T-helper 2 cell (primary cell): ENCODE measurements at regions not wholly inside any gene's neighbourhood (a gene's known extent, or its start where the extent isn't known, plus 50 kb on each side); places are given as distances from the start of the nearest gene placed in this dataset.

Experiments used
- DNase-seq, 5 experiments: peaks; one replicate each; pipeline versions ENCODE4 v3.0.0 to v3.0.0-alpha.2; 2012 to 2022

GRCh38 chr2:176544991-176545956 is 276.0 kb downstream of the MTX2 start:
- no peak for DNase-seq

- DNase-seq = no peak
Measured at GRCh38 chr2:176546550-176546949, 277.3 kb downstream of the MTX2 start.

- no peak for DNase-seq
Measured at GRCh38 chr2:176552501-176553135, 283.4 kb downstream of the MTX2 start.

- DNase-seq = peak in 2 of 5 experiments; percentile 4 to 32
Measured at GRCh38 chr2:176553685-176554100, 284.5 kb downstream of the MTX2 start.

- DNase-seq = peak in 3 of 5 experiments; percentile 6 to 51 (median 34)
Measured at GRCh38 chr2:176554101-176555048, 285.1 kb downstream of the MTX2 start.

GRCh38 chr2:176555112-176555511 is 285.9 kb downstream of the MTX2 start:
- DNase-seq = no peak

- DNase-seq = no peak
Measured at GRCh38 chr2:176555781-176556180, 286.5 kb downstream of the MTX2 start.

- no peak for DNase-seq
Measured at GRCh38 chr2:176556373-176556772, 287.1 kb downstream of the MTX2 start.

- DNase-seq = no peak
Measured at GRCh38 chr2:176557821-176558220, 288.6 kb downstream of the MTX2 start.

- DNase-seq = no peak
Measured at GRCh38 chr2:176558574-176559140, 289.4 kb downstream of the MTX2 start.

- no peak for DNase-seq
Measured at GRCh38 chr2:176560296-176560695, 291.1 kb downstream of the MTX2 start.

GRCh38 chr2:176561706-176562105 is 292.5 kb downstream of the MTX2 start:
- no peak for DNase-seq

- no peak for DNase-seq
Measured at GRCh38 chr2:176562359-176563078, 293.3 kb downstream of the MTX2 start.

- DNase-seq = no peak
Measured at GRCh38 chr2:176565641-176566323, 296.5 kb downstream of the MTX2 start.

GRCh38 chr2:176566496-176566895 is 297.3 kb downstream of the MTX2 start:
- DNase-seq = no peak

- DNase-seq = no peak
Measured at GRCh38 chr2:176566961-176567360, 297.7 kb downstream of the MTX2 start.

GRCh38 chr2:176567361-176567760 is 298.1 kb downstream of the MTX2 start:
- no peak for DNase-seq

GRCh38 chr2:176569574-176569973 is 300.3 kb downstream of the MTX2 start:
- no peak for DNase-seq

GRCh38 chr2:176573612-176574483 is 304.6 kb downstream of the MTX2 start:
- no peak for DNase-seq
